WTC11 (cell line): ENCODE measurements at regions not wholly inside any gene's neighbourhood (a gene's known extent, or its start where the extent isn't known, plus 50 kb on each side); places are given as distances from the start of the nearest gene placed in this dataset.

Experiments used
- ATAC-seq: fragments of 200-7000 bp; cut with Tn5 transposase; 2 replicates; pipeline ENCODE4 v1.10.0; 2021; ENCODE audit warnings: mild to moderate bottlenecking, moderate library complexity
- CTCF ChIA-PET: fragments of 300-600 bp; sonication (Branson Sonifier 250); formaldehyde crosslinking; loops from one replicate; lab custom pipeline; 2021; ENCODE audit warnings: antibody characterized with exemption; lab: Charles Lee
- POLR2A ChIA-PET: fragments of 350-600 bp; sonication (Branson Sonifier 250); formaldehyde crosslinking; loops from one replicate; lab custom pipeline; 2021; ENCODE audit warnings: antibody characterized with exemption; lab: Charles Lee
- DNase-seq: peaks from one replicate; pipeline ENCODE4 v3.0.0; 2021; ENCODE audit warnings: low spot score
- H3K27ac Mint-ChIP-seq: 2 replicates; pipeline ENCODE4 v1.8.0; 2021; ENCODE audit warnings: mixed read lengths
- H3K27me3 Mint-ChIP-seq: 2 replicates; pipeline ENCODE4 v1.8.0; 2021; ENCODE audit warnings: low read depth, mild to moderate bottlenecking, moderate library complexity, mixed read lengths
- H3K36me3 Mint-ChIP-seq: 2 replicates; pipeline ENCODE4 v1.8.0; 2021; ENCODE audit warnings: mixed read lengths
- H3K4me1 Mint-ChIP-seq: 2 replicates; pipeline ENCODE4 v1.8.0; 2022; ENCODE audit warnings: mixed read lengths
- H3K4me3 Mint-ChIP-seq: 2 replicates; pipeline ENCODE4 v1.8.0; 2021; ENCODE audit warnings: mild to moderate bottlenecking, moderate library complexity, mixed read lengths
- H3K9me3 Mint-ChIP-seq: 2 replicates; pipeline ENCODE4 v1.8.0; 2021; ENCODE audit warnings: mixed read lengths
- ATF1 ChIP-seq: sonication (generic); formaldehyde crosslinking; IDR thresholded peaks from 2 replicates; pipeline ENCODE4 v1.8.1; 2023; ENCODE audit warnings: mild to moderate bottlenecking, moderate library complexity, missing genetic modification reagents
- EMX1 ChIP-seq: fragments of 250-450 bp; sonication (Bioruptor Pico); IDR thresholded peaks from 2 replicates; pipeline ENCODE4 v1.8.0; 2021; ENCODE audit warnings: mild to moderate bottlenecking
- FOXK1 ChIP-seq: sonication (generic); formaldehyde crosslinking; IDR thresholded peaks from 2 replicates; pipeline ENCODE4 v1.8.0; 2022; ENCODE audit warnings: mild to moderate bottlenecking, moderate library complexity, missing genetic modification reagents
- GABPB1 ChIP-seq: sonication (generic); formaldehyde crosslinking; IDR thresholded peaks from 2 replicates; pipeline ENCODE4 v1.8.1; 2023; ENCODE audit warnings: mild to moderate bottlenecking, missing genetic modification reagents
- GTF2I ChIP-seq: fragments of 250-450 bp; sonication (Bioruptor Pico); conservative IDR thresholded peaks from 2 replicates; pipeline ENCODE4 v1.4.0; 2021; ENCODE audit warnings: mild to moderate bottlenecking
- MYBL2 ChIP-seq: sonication (generic); formaldehyde crosslinking; IDR thresholded peaks from 2 replicates; pipeline ENCODE4 v1.8.1; 2023; ENCODE audit warnings: mild to moderate bottlenecking, moderate library complexity, missing genetic modification reagents
- NFATC4 ChIP-seq: fragments of 250-450 bp; sonication (Bioruptor Pico); IDR thresholded peaks from 2 replicates; pipeline ENCODE4 v1.9.0; 2021; ENCODE audit warnings: mild to moderate bottlenecking
- NR3C1 ChIP-seq: sonication (generic); formaldehyde crosslinking; conservative IDR thresholded peaks from 2 replicates; pipeline ENCODE4 v1.8.1; 2023; ENCODE audit warnings: low read depth, mild to moderate bottlenecking, missing genetic modification reagents
- SMAD3 ChIP-seq: sonication (generic); formaldehyde crosslinking; IDR thresholded peaks from 2 replicates; pipeline ENCODE4 v1.8.0; 2022; ENCODE audit warnings: missing genetic modification reagents, mild to moderate bottlenecking, borderline replicate concordance
- STAT6 ChIP-seq: sonication (generic); formaldehyde crosslinking; conservative IDR thresholded peaks from 2 replicates; pipeline ENCODE4 v1.8.1; 2023; ENCODE audit warnings: mild to moderate bottlenecking, low read depth, missing genetic modification reagents, moderate library complexity
- TEAD1 ChIP-seq: sonication (generic); formaldehyde crosslinking; IDR thresholded peaks from 2 replicates; pipeline ENCODE4 v1.8.0; 2022; ENCODE audit warnings: mild to moderate bottlenecking, missing genetic modification reagents
- ZBTB21 ChIP-seq: sonication (generic); formaldehyde crosslinking; IDR thresholded peaks from 2 replicates; pipeline ENCODE4 v1.8.1; 2023; ENCODE audit warnings: mild to moderate bottlenecking, missing genetic modification reagents, borderline replicate concordance
- ZNF263 ChIP-seq: sonication (generic); formaldehyde crosslinking; IDR thresholded peaks from 2 replicates; pipeline ENCODE4 v1.8.1; 2022; ENCODE audit warnings: low read depth, mild to moderate bottlenecking, moderate library complexity, missing genetic modification reagents
- ZNF423 ChIP-seq: fragments of 250-450 bp; sonication (Bioruptor Pico); IDR thresholded peaks from 2 replicates; pipeline ENCODE4 v2.1.2; 2022; ENCODE audit warnings: mild to moderate bottlenecking, moderate library complexity
- TF ChIP-seq, protein P1 (sequence below): fragments of 200-600 bp; IDR thresholded peaks from 2 replicates; pipeline ENCODE4 v1.8.0; 2022; ENCODE audit warnings: antibody characterized with exemption
- TF ChIP-seq, protein P2 (sequence below): sonication (generic); formaldehyde crosslinking; IDR thresholded peaks from 2 replicates; pipeline ENCODE4 v1.8.0; 2022; ENCODE audit warnings: mild to moderate bottlenecking, missing genetic modification reagents
- TF ChIP-seq, protein P3 (sequence below): sonication (generic); formaldehyde crosslinking; IDR thresholded peaks from 2 replicates; pipeline ENCODE4 v1.8.0; 2022; ENCODE audit warnings: mild to moderate bottlenecking, missing genetic modification reagents
- TF ChIP-seq, protein P4 (sequence below): sonication (generic); formaldehyde crosslinking; IDR thresholded peaks from 2 replicates; pipeline ENCODE4 v1.8.0; 2022; ENCODE audit warnings: mild to moderate bottlenecking, missing genetic modification reagents
- TF ChIP-seq, protein P5 (sequence below): fragments of 250-450 bp; sonication (Bioruptor Pico); IDR thresholded peaks from 2 replicates; pipeline ENCODE4 v1.8.0; 2021; ENCODE audit warnings: mild to moderate bottlenecking

DNA sequence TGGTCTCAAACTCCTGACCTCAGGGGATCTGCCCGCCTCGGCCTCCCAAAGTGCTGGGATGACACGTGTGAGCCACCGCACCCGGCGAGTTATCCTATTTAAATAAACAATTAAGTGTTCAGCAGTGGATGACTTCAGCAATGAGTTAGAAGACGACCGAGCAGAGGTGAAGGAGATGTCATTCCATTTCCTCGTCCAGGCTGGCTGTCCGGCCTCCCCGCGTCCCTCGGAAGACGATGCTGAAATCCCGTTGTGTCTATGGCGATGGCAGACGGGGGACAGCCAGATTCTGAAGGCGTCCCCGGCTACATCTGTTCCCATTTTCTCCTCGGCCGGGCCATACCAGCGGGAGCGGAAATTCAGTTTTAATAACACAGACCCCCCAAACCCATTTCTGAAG is 209.8 kb downstream of the CRLF2 start:
- Mint-ChIP-seq H3K4me3 (no peak overlapping the region), H3K9me3 (no peaks in the 10 kb centered on the region), H3K4me1 (no peaks in the 10 kb centered on the region), H3K27me3 (no peaks in the 10 kb centered on the region), H3K36me3 (no peaks in the 10 kb centered on the region), H3K27ac (no peak overlapping the region)
- TF ChIP-seq, protein P1, sequence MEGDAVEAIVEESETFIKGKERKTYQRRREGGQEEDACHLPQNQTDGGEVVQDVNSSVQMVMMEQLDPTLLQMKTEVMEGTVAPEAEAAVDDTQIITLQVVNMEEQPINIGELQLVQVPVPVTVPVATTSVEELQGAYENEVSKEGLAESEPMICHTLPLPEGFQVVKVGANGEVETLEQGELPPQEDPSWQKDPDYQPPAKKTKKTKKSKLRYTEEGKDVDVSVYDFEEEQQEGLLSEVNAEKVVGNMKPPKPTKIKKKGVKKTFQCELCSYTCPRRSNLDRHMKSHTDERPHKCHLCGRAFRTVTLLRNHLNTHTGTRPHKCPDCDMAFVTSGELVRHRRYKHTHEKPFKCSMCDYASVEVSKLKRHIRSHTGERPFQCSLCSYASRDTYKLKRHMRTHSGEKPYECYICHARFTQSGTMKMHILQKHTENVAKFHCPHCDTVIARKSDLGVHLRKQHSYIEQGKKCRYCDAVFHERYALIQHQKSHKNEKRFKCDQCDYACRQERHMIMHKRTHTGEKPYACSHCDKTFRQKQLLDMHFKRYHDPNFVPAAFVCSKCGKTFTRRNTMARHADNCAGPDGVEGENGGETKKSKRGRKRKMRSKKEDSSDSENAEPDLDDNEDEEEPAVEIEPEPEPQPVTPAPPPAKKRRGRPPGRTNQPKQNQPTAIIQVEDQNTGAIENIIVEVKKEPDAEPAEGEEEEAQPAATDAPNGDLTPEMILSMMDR = no peak
- TF ChIP-seq SMAD3 (CRISPR knock-in tag) (no peak), GTF2I (CRISPR knock-in tag) (no peak), ZBTB21 (no peak), TEAD1 (no peak), NFATC4 (CRISPR knock-in tag) (no peak), STAT6 (CRISPR knock-in tag) (no peak), NR3C1 (CRISPR knock-in tag) (no peak)
- TF ChIP-seq, protein P2, sequence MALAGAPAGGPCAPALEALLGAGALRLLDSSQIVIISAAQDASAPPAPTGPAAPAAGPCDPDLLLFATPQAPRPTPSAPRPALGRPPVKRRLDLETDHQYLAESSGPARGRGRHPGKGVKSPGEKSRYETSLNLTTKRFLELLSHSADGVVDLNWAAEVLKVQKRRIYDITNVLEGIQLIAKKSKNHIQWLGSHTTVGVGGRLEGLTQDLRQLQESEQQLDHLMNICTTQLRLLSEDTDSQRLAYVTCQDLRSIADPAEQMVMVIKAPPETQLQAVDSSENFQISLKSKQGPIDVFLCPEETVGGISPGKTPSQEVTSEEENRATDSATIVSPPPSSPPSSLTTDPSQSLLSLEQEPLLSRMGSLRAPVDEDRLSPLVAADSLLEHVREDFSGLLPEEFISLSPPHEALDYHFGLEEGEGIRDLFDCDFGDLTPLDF (CRISPR knock-in tag) = no peak
- CTCF ChIA-PET = no interaction called here
- DNase-seq (no peak), ATAC-seq (no peak)
- POLR2A ChIA-PET = no interaction called here

DNA sequence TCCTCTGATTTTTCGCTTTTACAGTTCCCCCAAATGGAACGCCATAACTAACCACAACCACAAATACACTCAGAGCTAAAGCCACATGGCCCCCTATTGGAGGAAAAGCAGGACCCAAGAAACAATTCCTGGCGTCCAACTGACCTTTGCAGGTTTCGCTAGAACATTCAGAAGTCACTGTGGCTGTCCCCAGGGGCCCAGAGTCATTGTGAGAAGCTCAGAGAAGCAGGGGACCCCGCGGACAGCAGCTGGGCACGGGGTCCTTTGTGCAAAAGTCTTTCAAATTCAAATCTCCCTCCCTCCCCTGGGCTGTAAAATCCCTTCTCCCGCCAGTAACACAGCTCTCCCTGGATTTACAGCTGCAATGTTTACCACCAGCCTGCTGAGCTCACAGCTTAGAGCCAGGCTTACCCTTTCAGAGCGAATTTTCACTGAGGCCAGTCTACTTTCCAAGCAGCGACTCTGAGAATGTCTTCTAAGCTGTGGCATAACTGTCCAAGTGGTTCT is 214.8 kb downstream of the CRLF2 start:
- no peak for TF ChIP-seq FOXK1
- no peak for TF ChIP-seq GABPB1 (CRISPR knock-in tag)
- TF ChIP-seq, protein P3, sequence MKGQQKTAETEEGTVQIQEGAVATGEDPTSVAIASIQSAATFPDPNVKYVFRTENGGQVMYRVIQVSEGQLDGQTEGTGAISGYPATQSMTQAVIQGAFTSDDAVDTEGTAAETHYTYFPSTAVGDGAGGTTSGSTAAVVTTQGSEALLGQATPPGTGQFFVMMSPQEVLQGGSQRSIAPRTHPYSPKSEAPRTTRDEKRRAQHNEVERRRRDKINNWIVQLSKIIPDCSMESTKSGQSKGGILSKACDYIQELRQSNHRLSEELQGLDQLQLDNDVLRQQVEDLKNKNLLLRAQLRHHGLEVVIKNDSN (CRISPR knock-in tag) = no peak
- peak; percentile 60 for TF ChIP-seq ZNF423 (CRISPR knock-in tag)
- no peak for TF ChIP-seq EMX1 (CRISPR knock-in tag)
- 0 out of 2 replicates have a peak, but pooled peaks have one; percentile 24 for TF ChIP-seq MYBL2 (CRISPR knock-in tag)
- no peak for TF ChIP-seq ATF1 (CRISPR knock-in tag)
- TF ChIP-seq, protein P4, sequence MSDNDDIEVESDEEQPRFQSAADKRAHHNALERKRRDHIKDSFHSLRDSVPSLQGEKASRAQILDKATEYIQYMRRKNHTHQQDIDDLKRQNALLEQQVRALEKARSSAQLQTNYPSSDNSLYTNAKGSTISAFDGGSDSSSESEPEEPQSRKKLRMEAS = peak; percentile 29; the same call in 1 of the 2 replicates
- TF ChIP-seq ZNF263 (CRISPR knock-in tag) = no peak
- TF ChIP-seq, protein P5, sequence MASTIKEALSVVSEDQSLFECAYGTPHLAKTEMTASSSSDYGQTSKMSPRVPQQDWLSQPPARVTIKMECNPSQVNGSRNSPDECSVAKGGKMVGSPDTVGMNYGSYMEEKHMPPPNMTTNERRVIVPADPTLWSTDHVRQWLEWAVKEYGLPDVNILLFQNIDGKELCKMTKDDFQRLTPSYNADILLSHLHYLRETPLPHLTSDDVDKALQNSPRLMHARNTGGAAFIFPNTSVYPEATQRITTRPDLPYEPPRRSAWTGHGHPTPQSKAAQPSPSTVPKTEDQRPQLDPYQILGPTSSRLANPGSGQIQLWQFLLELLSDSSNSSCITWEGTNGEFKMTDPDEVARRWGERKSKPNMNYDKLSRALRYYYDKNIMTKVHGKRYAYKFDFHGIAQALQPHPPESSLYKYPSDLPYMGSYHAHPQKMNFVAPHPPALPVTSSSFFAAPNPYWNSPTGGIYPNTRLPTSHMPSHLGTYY (CRISPR knock-in tag) = no peak
- TF ChIP-seq, all 79 proteins: peak for 3
- POLR2A ChIA-PET = no interaction called here
- DNase-seq (peak; percentile 64), ATAC-seq (peak; percentile 97)
- Mint-ChIP-seq H3K9me3 (peaks cover 11% of the 10 kb centered on the region), H3K36me3 (peaks cover 10% of the 10 kb centered on the region), H3K4me3 (no peak overlapping the region), H3K27me3 (no peaks in the 10 kb centered on the region), H3K4me1 (no peaks in the 10 kb centered on the region), H3K27ac (no peak overlapping the region)
- CTCF ChIA-PET = no interaction called here
